Prostate gland (tissue), 2 donors: ENCODE measurements at regions not wholly inside any gene's neighbourhood (a gene's known extent, or its start where the extent isn't known, plus 50 kb on each side); places are given as distances from the start of the nearest gene placed in this dataset.

Source experiments
- DNase-seq: peaks from one replicate; pipeline ENCODE4 v3.0.0-alpha.2; 2019; ENCODE audit warnings: low spot score
- H3K27ac ChIP-seq, 2 donors: fragments of 200-600 bp; sonication (generic); 2 replicates each; pipeline ENCODE4 v1.5.1; 2017 to 2019
- H3K27me3 ChIP-seq: fragments of 200-600 bp; sonication (generic); replicated peaks from 2 replicates; pipeline ENCODE4 v1.5.1; 2019; ENCODE audit not compliant: insufficient read depth
- H3K36me3 ChIP-seq, 2 donors: fragments of 200-600 bp; sonication (generic); 1 replicate in 1 of 2; 2 replicates in 1 of 2; pipeline versions ENCODE4 v1.5.1 to v1.8.1; 2017 to 2019
- H3K4me1 ChIP-seq: fragments of 200-600 bp; sonication (generic); replicated peaks from 2 replicates; pipeline ENCODE4 v1.5.1; 2019
- H3K4me3 ChIP-seq, 2 donors: fragments of 200-600 bp; sonication (generic); 2 replicates each; pipeline ENCODE4 v1.5.1; 2017 to 2019
- H3K9me3 ChIP-seq: fragments of 200-600 bp; sonication (generic); 2 replicates; pipeline ENCODE4 v1.5.1; 2017
- CTCF ChIP-seq, 4 experiments: fragments of 200-600 bp in 2 of 4; fragments of 450-650 bp in 2 of 4; sonication (generic) in 2 of 4; IDR thresholded peaks; 1 replicate in 3 of 4; 2 replicates in 1 of 4; pipeline ENCODE4 v1.5.1; 2016 to 2019; ENCODE audit warnings: antibody characterized with exemption in 4 of 4, mild to moderate bottlenecking in 2 of 4, moderate library complexity in 2 of 4
- POLR2A ChIP-seq: fragments of 450-650 bp; IDR thresholded peaks from one replicate; pipeline ENCODE4 v1.6.1; 2016; ENCODE audit warnings: antibody characterized with exemption, mild to moderate bottlenecking
- POLR2AphosphoS5 ChIP-seq: sonication (generic); formaldehyde crosslinking; IDR thresholded peaks from one replicate; pipeline ENCODE4 v1.6.1; 2017; ENCODE audit warnings: antibody characterized with exemption
- WGBS: methylation state at CpG from one replicate; pipeline ENCODE4 v1.1.5; 2018; 5-methylcytosine and 5-hydroxymethylcytosine counted together
- intact Hi-C: fragments of 100-400 bp; cut with DNase I; formaldehyde crosslinking; loops from one replicate; pipeline ENCODE4 v1.14.2; 2022

DNA sequence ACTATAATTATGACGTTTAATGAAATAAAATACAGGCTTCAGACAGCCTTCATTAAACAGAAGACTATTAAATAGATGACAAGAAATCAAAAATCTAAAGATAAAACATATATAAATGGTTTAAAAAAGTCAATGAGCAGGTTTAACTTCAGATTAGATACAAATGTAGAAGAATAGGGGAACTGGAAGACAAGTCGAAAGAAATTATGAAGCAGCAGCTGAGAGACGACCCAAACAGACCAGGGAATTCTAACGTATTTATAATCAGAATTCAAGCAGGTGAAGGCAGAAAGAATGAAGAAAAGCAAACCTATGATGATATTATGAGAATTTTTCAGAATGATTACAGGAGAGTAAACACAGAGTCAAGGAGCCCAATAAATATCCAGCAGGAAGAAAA, 235.1 kb upstream of the XYLT1 start:
- no peak overlapping the region for H3K27ac ChIP-seq
- H3K9me3 ChIP-seq, result no peaks in the 10 kb centered on the region
- H3K27me3 ChIP-seq, result no peaks in the 10 kb centered on the region
- DNase-seq, result no peak
- WGBS, result 55% methylated on average over 4 of the region's 4 CpGs
- TF ChIP-seq POLR2AphosphoS5, result no peak
- TF ChIP-seq POLR2A, result no peak
- TF ChIP-seq CTCF (IDR thresholded peaks at IDR 0.05), result no peak
- H3K4me3 ChIP-seq, result no peak overlapping the region
- H3K4me1 ChIP-seq, result no peaks in the 10 kb centered on the region
- H3K36me3 ChIP-seq, result no peaks in the 10 kb centered on the region
- intact Hi-C loops, result no loop called here

DNA sequence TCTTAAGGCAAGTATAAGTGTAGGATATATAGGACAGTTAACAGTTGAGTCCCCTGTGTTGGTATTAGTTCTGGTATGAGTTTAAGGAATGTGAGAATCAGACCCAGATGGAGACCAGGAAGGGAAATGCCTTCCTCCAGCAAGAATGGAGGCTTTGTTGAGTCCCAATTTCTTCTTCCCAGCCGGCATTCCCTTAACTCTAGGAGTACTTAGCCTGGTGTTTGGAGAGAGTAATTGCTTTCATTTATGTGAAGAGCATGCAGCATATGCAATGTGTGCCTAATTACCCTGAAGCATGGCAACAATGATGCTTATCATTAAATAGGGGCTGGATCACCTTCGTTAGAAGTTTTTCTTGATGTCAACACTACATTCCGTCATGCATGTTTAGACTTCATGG, 225.9 kb upstream of the XYLT1 start:
- no peak for TF ChIP-seq POLR2AphosphoS5
- TF ChIP-seq POLR2A, result no peak
- TF ChIP-seq CTCF (IDR thresholded peaks at IDR 0.05), result no peak
- no peaks in the 10 kb centered on the region for H3K27me3 ChIP-seq
- whole genome bisulfite sequencing, result 51% methylated on average over 3 of the region's 3 CpGs
- intact Hi-C loops, result no loop called here
- no peak for DNase-seq
- no peaks in the 10 kb centered on the region for H3K9me3 ChIP-seq
- H3K4me3 ChIP-seq, result no peak overlapping the region
- no peaks in the 10 kb centered on the region for H3K36me3 ChIP-seq
- no peak overlapping the region for H3K27ac ChIP-seq
- H3K4me1 ChIP-seq, result no peaks in the 10 kb centered on the region

DNA sequence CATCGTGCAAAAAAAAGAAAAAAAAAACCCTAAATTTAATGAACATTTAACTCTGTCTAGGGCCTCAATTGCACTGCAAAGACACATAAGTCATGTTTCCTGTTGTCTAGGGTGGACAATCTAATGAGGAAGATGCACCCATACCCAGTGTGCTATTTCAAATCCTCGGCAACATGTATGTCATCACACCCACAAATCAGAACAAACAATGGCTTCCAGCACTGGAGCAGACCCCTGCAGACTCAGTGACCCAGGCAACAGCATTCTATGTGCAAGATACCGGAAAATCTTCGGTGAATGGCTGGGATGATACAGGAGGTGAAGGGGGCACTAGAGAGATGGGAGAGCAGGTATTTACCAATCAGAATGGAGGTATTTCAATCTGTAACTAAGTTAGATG, 221.7 kb upstream of the XYLT1 start:
- DNase-seq, result no peak
- Histone ChIP-seq H3K27me3 (no peaks in the 10 kb centered on the region), H3K27ac (no peak overlapping the region), H3K4me1 (no peaks in the 10 kb centered on the region), H3K4me3 (no peak overlapping the region), H3K9me3 (no peaks in the 10 kb centered on the region), H3K36me3 (no peaks in the 10 kb centered on the region)
- WGBS, result 86% methylated on average over 4 of the region's 4 CpGs
- intact Hi-C loops, result no loop called here
- TF ChIP-seq POLR2A (no peak), CTCF (IDR thresholded peaks at IDR 0.05) (no peak), POLR2AphosphoS5 (no peak)

- no peaks in the 10 kb centered on the region for H3K36me3 ChIP-seq
- H3K4me1 ChIP-seq, result no peaks in the 10 kb centered on the region
- no peak for TF ChIP-seq CTCF (IDR thresholded peaks at IDR 0.05)
- TF ChIP-seq POLR2AphosphoS5, result no peak
- intact Hi-C loops, result no loop called here
- no peak overlapping the region for H3K27ac ChIP-seq
- H3K9me3 ChIP-seq, result no peaks in the 10 kb centered on the region
- 12% methylated on average over 1 of the region's 1 CpG for WGBS
- no peak for DNase-seq
- no peaks in the 10 kb centered on the region for H3K27me3 ChIP-seq
- H3K4me3 ChIP-seq, result no peak overlapping the region
These were observed 221.1 kb upstream of the XYLT1 start for GRCh38 chr16:17691899-17692176.

DNA sequence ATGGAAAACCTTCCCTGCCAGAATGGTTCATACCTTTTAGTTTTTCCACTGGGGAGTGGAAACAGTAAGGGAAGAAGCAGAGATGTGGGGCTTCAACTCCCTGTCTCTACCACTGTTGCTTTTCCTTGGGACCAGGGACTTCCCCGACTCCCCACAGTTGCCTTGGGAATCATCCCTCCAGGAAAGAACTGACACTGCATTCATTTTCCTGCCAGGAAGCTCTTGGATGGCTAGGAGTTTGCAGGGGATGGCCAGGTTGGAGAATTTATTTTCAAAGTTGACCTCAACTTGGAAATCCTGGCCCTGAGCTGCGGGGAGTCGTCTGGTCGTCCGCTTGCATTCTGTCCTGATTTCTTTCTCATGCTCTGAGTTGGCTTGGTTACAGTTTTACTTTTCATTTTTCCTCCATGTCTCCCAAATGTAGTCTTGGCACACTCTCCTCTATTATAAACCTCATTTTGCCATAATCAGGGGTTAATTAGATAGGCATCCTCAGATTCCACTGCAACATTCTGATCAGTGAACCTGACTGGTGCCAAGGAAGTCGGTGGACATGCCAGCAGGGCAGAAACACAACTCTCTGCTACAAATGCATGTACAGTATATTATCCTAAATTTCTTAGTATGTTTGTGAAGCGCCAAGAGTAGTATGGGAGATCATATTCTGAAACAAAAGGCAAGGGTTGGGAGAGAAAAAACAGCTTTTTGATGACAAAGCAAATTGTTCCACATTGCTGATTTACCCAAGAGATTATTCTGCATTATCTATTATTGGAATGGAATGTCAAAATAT, 220.5 kb upstream of the XYLT1 start:
- no peaks in the 10 kb centered on the region for H3K27me3 ChIP-seq
- no peak overlapping the region for H3K27ac ChIP-seq
- 63% methylated on average over 7 of the region's 7 CpGs for WGBS
- H3K4me3 ChIP-seq, result no peak overlapping the region
- H3K4me1 ChIP-seq, result no peaks in the 10 kb centered on the region
- intact Hi-C loops, result no loop called here
- no peak for DNase-seq
- H3K9me3 ChIP-seq, result no peaks in the 10 kb centered on the region
- TF ChIP-seq POLR2A (no peak), POLR2AphosphoS5 (no peak), CTCF (IDR thresholded peaks at IDR 0.05) (no peak)
- H3K36me3 ChIP-seq, result no peaks in the 10 kb centered on the region
